NCI-H2196 treated with DMSO at 0.1 percent for 48 hours (cell line): ENCODE measurements at regions not wholly inside any gene's neighbourhood (a gene's known extent, or its start where the extent isn't known, plus 50 kb on each side); places are given as distances from the start of the nearest gene placed in this dataset.
"Not testable (repeated sequence)": the region's sequence is repeated elsewhere in the genome, so short reads cannot be mapped to it uniquely, and the experiment has no call there.

Experiments
- DNase-seq: peaks from one replicate; lab custom pipeline; 2025; ENCODE audit not compliant: unreplicated experiment; lab: John Stamatoyannopoulos, UW

GRCh38 chr1:222187566-222188332 is 360.2 kb downstream of the HHIPL2 start:
- no peak for DNase-seq

- no peak for DNase-seq
Measured at GRCh38 chr1:222182641-222183040, 365.3 kb downstream of the HHIPL2 start.

- DNase-seq = no peak
Measured at GRCh38 chr1:222181191-222181590, 366.7 kb downstream of the HHIPL2 start.

GRCh38 chr1:222177496-222177895 is 370.4 kb downstream of the HHIPL2 start:
- not testable (repeated sequence) for DNase-seq

- peak; percentile 7 for DNase-seq
Measured at GRCh38 chr1:222171005-222171404, 376.9 kb downstream of the HHIPL2 start.

GRCh38 chr1:222168621-222169020 is 379.3 kb downstream of the HHIPL2 start:
- DNase-seq = no peak

GRCh38 chr1:222167896-222168295 is 380.0 kb downstream of the HHIPL2 start:
- DNase-seq = no peak

GRCh38 chr1:222167111-222167510 is 380.8 kb downstream of the HHIPL2 start:
- no peak for DNase-seq

GRCh38 chr1:222165629-222166028 is 382.3 kb downstream of the HHIPL2 start:
- no peak for DNase-seq

- no peak for DNase-seq
Measured at GRCh38 chr1:222163895-222164294, 384.0 kb downstream of the HHIPL2 start.

GRCh38 chr1:222161676-222162075 is 386.2 kb downstream of the HHIPL2 start:
- no peak for DNase-seq

GRCh38 chr1:222157612-222158011 is 390.3 kb downstream of the HHIPL2 start:
- no peak for DNase-seq

- DNase-seq = no peak
Measured at GRCh38 chr1:222140206-222140605, 398.3 kb upstream of the DUSP10 start.

- DNase-seq = no peak
Measured at GRCh38 chr1:222138095-222138494, 396.2 kb upstream of the DUSP10 start.

- no peak for DNase-seq
Measured at GRCh38 chr1:222136869-222137268, 395.0 kb upstream of the DUSP10 start.

- no peak for DNase-seq
Measured at GRCh38 chr1:222129041-222129440, 387.2 kb upstream of the DUSP10 start.

- no peak for DNase-seq
Measured at GRCh38 chr1:222127526-222128152, 385.8 kb upstream of the DUSP10 start.

- DNase-seq = no peak
Measured at GRCh38 chr1:222127096-222127495, 385.2 kb upstream of the DUSP10 start.

- no peak for DNase-seq
Measured at GRCh38 chr1:222126052-222126451, 384.2 kb upstream of the DUSP10 start.

- no peak for DNase-seq
Measured at GRCh38 chr1:222124602-222125001, 382.7 kb upstream of the DUSP10 start.

- DNase-seq = no peak
Measured at GRCh38 chr1:222123111-222123510, 381.2 kb upstream of the DUSP10 start.

- no peak for DNase-seq
Measured at GRCh38 chr1:222117809-222118208, 375.9 kb upstream of the DUSP10 start.
